ENCODE measurements at regions not wholly inside any gene's neighbourhood (a gene's known extent, or its start where the extent isn't known, plus 50 kb on each side); places are given as distances from the start of the nearest gene placed in this dataset.
"Not testable (repeated sequence)": the region's sequence is repeated elsewhere in the genome, so short reads cannot be mapped to it uniquely, and the experiment has no call there.

GRCh38 chr2:146417942-146418341 lies 1426.9 kb upstream of the ACVR2A start:
- DNase-seq (ENCODE audit: low read depth in 2 of 2) = no peak

GRCh38 chr2:146415291-146415690 lies 1429.5 kb upstream of the ACVR2A start:
- no peak for DNase-seq (ENCODE audit: low read depth in 2 of 2)

DNA sequence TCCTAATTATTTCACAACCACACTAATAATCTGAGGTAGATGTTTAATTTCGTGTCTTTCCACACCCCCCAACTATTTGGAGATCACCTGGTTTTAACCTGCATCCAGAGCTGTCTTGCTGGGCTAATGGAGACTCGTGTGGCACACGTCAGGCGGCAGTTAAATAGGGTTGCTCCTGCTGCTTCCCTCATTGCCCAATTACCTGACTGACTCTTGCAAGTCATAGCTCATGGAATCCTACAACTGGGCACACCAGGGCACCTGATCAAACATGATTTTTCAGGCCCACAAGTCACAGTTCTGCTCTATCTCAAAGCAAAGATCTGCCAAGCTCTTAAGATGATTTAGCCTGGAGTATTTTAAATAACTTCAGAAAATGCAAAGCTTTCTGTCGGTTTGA lies 1430.4 kb upstream of the ACVR2A start:
- DNase-seq (ENCODE audit: low read depth in 2 of 2) = no peak

GRCh38 chr2:146413086-146413610 lies 1431.7 kb upstream of the ACVR2A start:
- DNase-seq (ENCODE audit: low read depth in 2 of 2) = no peak

DNA sequence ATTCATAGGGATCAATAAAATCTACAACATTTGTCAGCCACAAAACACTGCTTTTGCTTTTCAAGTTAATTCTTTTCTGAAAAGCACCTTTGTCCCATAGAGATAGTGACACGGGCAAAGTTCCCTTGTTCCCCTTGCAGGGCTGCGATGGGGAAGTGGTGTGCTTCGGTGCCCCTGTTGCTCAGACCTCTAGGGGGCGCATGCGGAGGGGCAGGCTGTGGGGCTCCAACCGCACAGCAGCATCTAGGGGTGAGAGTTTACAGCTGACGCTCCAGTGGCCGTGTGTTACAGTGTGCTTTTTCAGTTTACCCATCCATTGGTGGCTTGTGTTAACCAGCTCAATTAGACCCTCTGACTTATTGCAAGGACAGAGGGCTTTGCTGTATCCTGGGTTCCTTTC lies 1432.2 kb upstream of the ACVR2A start:
- DNase-seq (ENCODE audit: low read depth in 2 of 2) = no peak

- not testable (repeated sequence) for DNase-seq (ENCODE audit: low read depth in 2 of 2)
Observed at GRCh38 chr2:146405402-146406309, 1439.2 kb upstream of the ACVR2A start.

- not testable (repeated sequence) for DNase-seq (ENCODE audit: low read depth in 2 of 2)
Observed at GRCh38 chr2:146403546-146404160, 1441.2 kb upstream of the ACVR2A start.

- no peak for DNase-seq (ENCODE audit: low read depth in 2 of 2)
Observed at GRCh38 chr2:146392631-146393030, 1452.2 kb upstream of the ACVR2A start.

GRCh38 chr2:146392186-146392585 lies 1452.6 kb upstream of the ACVR2A start:
- DNase-seq (ENCODE audit: low read depth in 2 of 2) = no peak

DNA sequence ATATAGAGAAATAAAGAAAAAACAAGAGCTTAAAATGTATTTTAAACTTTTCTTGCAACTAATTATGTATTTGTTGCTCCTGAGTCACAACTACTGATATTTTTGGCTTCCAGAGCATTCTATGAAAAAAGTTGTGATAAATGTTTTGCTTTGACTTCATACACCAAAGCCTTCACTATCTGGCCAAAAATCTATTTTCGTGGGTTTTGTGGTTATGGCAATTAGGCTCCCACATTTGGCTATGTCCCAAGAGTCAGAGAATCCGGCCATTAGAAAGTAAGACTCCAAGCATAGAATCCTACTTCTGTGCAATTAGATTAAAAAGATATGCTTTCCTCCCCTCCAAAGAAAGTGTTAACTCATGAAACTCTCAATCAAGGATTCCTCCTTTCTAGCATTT lies 1456.1 kb upstream of the ACVR2A start:
- no peak for DNase-seq (ENCODE audit: low read depth in 2 of 2)

DNA sequence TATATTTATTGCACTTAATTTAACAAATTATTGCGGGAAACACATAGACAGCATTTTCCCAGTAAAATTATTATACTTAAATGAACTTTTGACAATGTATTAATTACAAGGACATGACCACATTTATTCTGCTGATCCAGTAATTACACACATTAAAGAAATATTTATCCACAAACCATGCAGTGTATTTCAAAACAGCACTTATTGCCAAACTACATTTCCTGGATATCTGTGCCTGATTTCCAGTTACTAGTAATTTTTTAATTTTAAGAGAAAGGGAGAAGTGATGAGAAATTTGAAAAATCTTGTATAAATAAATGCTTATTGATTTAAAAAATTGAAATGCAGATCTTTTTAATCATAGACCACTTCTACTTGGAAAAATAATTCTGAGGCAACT lies 1458.7 kb upstream of the ACVR2A start:
- no peak for DNase-seq (ENCODE audit: low read depth in 2 of 2)

DNA sequence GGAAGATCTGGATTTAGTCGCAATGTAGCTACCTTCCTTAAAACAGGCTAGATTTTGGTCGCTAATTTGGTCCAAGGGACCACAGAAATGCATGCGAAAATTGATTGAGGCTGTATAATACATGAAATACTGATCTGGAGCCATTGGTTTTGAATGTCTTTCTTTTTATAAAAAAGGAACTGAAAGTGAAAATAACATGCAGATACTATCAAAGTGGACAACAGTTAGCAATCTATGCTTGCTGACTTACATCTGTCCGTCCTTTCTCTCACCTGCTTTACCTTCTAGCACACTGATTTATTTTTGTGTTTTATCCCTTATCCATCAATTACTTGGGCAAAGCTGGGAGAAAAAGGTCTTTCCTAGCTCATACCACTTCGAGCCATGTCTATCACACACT lies 1459.8 kb upstream of the ACVR2A start:
- DNase-seq (ENCODE audit: low read depth in 2 of 2) = no peak

GRCh38 chr2:146376511-146377064 lies 1468.2 kb upstream of the ACVR2A start:
- DNase-seq (ENCODE audit: low read depth in 2 of 2) = no peak

DNA sequence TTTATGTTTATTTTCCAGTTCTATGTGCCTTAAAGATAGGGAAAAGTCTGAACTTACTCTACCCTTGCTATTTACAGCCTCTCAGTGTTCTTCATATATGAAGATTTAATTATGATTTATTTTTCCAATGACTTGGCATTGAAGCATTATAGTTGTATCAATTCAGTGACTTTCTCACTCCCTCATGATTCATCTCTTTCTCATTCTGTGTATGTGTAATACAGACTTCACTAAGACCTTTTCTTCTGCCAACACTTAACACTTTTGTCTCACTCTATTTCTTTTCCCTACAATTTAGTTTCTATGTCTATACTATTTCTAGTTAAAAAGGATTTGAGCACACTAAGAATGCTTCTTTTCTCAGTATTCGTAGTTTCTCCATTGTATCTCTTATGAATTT lies 1470.3 kb upstream of the ACVR2A start:
- no peak for DNase-seq (ENCODE audit: low read depth in 2 of 2)

- DNase-seq (ENCODE audit: low read depth in 2 of 2) = not testable (repeated sequence)
Observed at GRCh38 chr2:146371364-146371763, 1473.5 kb upstream of the ACVR2A start.

DNA sequence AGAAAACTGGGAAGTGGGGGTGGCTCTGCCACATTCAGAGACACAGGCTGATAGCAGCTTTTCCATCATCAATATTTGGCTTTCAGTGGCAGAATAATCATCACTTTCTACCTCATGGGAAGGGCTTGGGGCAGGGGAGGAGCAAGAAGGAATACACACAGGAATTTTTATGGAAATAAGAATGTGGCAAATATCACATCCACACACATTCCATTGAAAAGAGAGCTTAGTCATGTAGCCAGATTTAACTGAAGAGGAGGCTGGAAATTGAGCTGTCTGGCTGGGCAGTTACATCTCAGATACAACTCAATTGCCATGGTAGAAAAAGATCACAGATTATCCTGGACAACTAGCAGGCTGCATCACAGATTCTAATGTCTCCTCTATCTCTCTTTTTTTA lies 1474.0 kb upstream of the ACVR2A start:
- no peak for DNase-seq (ENCODE audit: low read depth in 2 of 2)

- DNase-seq (ENCODE audit: low read depth in 2 of 2) = no peak
Observed at GRCh38 chr2:146366276-146366675, 1478.6 kb upstream of the ACVR2A start.

- no peak for DNase-seq (ENCODE audit: low read depth in 2 of 2)
Observed at GRCh38 chr2:146365041-146365440, 1479.8 kb upstream of the ACVR2A start.

DNA sequence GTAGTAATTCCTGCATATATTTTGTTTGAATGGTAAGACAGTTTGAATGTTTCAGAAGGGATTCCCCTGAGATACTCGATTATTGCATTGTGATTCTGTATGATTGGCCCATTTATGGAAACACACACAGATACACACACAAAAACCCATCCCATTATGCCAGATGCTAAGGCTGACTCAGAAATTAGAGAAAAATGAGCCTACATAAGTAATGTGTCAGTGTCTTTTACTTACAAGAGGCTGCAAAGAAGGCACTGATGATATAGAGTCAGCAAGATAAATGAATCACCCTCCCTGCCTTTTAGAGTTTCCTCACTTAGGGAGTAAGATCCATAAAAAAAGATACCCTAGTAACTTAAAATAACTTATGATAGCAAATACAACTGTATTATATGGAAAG lies 1481.1 kb upstream of the ACVR2A start:
- no peak for DNase-seq (ENCODE audit: low read depth in 2 of 2)

DNA sequence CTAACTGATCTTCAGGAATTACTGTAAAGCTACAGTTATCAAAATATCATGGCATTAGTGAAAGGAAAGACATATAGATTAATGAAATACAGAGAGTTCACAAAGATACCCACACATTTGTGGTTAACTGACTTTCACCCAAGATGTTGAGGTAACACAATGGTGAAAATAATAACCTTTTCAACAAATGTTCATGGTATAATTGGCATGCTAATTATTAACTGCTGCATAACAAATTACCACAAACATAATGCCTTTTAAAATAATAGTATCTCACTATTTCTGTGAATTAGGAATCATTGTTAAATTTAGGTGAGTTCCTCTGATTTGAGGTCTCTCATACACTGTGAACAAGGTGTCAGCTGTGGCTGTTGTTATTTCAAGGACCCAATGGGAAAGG lies 1493.1 kb upstream of the ACVR2A start:
- no peak for DNase-seq (ENCODE audit: low read depth in 2 of 2)

- no peak for DNase-seq (ENCODE audit: low read depth in 2 of 2)
Observed at GRCh38 chr2:146349334-146349733, 1495.5 kb upstream of the ACVR2A start.

DNA sequence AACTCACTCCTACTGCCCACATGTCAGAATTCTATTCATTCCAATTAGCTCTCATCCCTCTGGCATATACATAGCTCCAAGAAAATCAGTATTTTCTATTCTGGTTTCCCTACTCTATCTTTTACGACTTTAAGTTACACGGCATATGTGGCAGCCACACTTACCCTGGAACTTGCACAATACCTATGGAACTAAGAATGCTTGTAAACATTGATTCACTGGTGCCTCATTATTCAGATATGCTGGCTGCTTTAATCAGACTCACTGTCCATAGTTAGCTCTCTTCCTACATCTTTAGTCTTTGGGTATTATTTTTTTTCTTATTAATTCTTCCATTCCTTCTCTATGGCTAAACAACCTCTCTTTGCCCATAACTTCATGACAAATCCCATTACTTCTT lies 1519.9 kb upstream of the ACVR2A start:
- no peak for DNase-seq (ENCODE audit: low read depth in 2 of 2)

DNA sequence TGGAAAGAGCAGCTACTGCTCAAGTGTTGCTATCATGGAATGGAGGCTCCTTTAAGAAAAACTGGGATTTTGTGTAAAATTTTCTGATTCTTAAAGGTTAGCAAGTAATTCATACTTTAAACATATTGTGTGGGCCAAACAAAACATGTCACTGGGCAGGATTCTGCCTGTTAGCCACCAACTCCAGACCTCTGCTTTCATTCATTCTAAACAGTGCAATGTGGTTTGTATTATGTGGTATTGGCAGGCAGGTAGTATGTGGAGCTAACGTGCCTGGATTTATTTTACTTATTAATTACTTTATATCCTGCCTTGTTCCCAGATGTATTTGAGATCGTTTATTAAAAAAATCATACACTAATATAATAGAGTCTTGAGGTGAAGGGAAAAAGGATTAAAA lies 1521.3 kb upstream of the ACVR2A start:
- DNase-seq (ENCODE audit: low read depth in 2 of 2) = no peak

All from stimulated activated CD8-positive, alpha-beta memory T cell treated with anti-CD3 and anti-CD28 coated beads, Interleukin-2, amount 100 ng/mL, for 1 hour (primary cell).